ENCODE measurements at regions not wholly inside any gene's neighbourhood (a gene's known extent, or its start where the extent isn't known, plus 50 kb on each side); places are given as distances from the start of the nearest gene placed in this dataset.
"Not testable (repeated sequence)": the region's sequence is repeated elsewhere in the genome, so short reads cannot be mapped to it uniquely, and the experiment has no call there.

- DNase-seq (ENCODE audit: low read depth in 2 of 2): no peak
These were observed 113.5 kb downstream of the TMEM30B start for GRCh38 chr14:61167642-61168041.

DNA sequence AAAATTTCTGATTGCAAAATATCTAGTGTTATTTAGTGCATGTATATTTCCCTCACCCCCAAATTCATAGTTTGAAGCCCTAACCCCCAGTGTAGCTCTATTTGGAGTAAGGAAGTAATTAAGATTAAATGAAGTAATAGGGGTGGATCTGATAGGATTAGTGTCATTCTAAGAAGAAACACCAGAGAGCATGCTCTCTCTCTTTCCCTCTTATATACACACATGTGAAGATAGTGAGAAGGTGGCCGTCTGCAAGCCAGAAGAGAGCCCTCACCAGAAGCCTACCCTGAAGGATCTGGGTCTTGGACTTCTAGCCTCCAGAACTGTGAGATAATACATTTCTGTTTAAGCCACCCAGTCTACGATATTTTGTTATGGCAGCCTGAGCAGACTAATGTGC lies 120.3 kb downstream of the TMEM30B start:
- no peak for DNase-seq (ENCODE audit: low read depth in 2 of 2)

GRCh38 chr14:61154641-61155040 lies 126.5 kb downstream of the TMEM30B start:
- DNase-seq (ENCODE audit: low read depth in 2 of 2): no peak

DNA sequence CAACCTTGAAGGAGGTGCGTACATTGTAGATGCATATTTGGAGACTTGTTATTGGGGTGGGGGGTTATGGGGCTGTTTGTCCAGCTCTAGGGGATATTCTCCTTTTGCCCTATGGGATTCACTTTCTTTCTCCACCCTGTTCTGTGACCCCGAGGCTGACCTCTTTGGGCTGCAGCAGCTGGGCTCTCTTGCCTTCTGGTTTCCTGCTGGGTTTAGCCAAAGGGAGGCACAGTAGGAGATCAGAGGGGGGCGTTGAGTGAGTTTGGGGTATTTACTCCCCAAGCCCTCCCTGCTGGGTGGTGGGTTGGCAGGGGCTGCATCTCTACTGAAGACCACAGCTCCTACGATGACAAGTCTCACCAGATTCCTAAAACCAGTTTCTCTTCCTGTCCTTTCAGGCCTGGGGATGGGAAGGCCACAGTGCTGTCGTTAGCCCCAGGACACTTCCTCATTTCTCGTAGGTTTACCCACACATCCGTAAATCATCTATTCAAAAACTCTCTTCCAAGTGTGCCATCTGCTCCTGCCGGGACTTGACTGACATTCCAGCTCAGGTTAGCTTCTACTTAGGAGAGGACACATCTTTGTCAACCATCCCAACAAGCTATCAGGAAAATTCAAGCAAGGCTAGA lies 127.1 kb downstream of the TMEM30B start:
- DNase-seq (ENCODE audit: low read depth in 2 of 2): no peak

GRCh38 chr14:61153431-61153830 lies 127.7 kb downstream of the TMEM30B start:
- no peak for DNase-seq (ENCODE audit: low read depth in 2 of 2)

DNA sequence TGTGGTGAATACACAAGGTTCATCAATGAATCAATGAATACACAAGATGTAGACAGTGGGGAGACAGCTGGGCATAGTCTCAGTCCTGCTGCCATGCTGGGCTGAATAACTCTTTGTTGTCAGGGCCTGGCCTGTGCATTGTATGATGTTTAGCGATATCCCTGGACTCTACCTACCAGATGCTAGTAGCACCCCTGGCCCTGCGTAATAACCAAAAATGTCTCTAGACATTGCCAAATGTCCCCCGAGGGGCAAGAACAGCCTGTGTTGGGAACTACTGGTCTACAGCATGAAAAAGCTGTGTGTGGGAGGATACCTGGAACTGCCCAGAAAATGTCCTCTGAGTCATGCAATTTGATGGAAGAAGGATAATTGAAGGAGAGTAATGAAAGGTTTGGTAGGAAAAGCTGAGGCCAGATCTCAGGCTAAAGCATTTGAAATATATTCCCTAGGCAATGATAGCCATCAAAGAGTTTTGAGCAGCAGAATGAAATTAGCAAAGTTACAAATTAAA lies 128.2 kb downstream of the TMEM30B start:
- no peak for DNase-seq (ENCODE audit: low read depth in 2 of 2)

- DNase-seq (ENCODE audit: low read depth in 2 of 2): no peak
These were observed 129.9 kb downstream of the TMEM30B start for GRCh38 chr14:61151251-61151650.

DNA sequence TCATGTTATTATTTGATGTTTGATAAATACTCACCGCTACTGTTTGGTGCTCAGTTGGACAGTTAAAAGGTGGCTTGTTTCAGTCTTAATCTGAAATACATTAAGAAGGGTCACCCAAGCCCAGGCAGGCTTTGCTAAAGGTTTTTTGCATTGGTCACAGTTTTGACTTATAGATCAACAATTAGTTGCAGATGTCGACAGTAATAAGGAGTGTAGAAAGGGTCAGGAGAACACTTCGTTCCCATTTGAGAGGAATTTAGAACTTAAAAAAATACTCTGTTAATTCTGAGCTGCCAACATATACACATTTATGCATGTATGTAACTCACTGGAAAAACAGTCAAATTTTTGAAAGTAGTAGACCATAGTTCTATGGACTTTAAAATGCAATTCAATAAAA lies 130.3 kb downstream of the TMEM30B start:
- no peak for DNase-seq (ENCODE audit: low read depth in 2 of 2)

- no peak for DNase-seq (ENCODE audit: low read depth in 2 of 2)
These were observed 131.2 kb downstream of the TMEM30B start for GRCh38 chr14:61149896-61150295.

- DNase-seq (ENCODE audit: low read depth in 2 of 2): no peak
These were observed 132.3 kb downstream of the TMEM30B start for GRCh38 chr14:61148742-61149350.

DNA sequence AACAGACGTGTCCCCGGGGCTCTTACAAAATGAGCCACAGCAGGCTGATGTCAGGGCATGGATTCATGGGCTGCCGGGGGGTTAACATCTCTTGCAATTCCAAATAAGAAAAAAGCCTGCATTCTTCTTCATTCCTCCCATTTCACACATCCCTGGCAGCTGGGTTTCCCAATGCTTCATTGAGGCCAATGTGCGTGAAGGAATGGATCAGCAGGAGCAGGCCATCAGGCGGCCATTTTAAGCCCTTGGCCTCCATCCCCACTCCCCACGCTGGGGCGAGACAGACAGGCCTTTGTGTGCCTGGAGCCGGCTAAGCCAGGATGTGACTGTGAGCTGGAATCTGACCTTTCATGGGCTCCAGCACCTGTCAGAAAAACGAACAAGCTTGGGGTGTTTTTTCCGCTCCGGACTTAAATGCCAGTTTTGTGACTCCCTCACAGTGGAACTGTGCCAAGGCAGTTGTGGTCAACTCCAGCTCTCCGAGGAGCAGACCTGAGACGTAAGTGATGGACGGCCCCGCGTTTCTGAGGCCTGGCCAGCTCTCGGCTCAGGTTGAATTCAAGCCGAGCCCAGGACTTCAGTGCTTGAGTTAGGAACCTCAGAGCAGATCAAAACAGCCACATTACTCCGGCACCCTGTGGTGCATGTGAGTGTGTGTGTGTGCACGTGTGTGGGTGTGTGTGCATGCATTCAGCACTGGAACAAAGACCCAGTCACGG lies 133.1 kb downstream of the TMEM30B start:
- DNase-seq (ENCODE audit: low read depth in 2 of 2): no peak

DNA sequence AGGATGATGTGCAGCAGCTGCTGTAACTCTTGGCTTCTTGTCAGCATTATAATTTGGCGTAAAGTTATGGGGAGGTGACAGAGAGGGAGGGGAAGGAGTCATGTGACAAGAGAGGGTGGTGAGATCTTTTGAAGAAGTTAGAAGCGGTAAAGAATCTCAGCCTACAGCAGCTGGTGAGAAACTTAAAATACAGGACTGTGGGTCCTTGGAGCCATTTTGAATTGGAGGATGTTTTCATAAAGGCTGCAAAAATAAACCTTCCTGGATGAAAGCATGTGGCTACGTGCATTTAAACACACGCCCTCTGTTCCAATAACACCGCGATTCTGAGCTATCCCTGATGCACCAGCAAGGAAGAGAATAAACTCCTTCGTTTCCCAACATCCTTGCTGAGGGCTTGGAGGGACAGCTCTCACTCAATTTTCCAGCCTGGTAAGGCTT lies 133.7 kb downstream of the TMEM30B start:
- DNase-seq (ENCODE audit: low read depth in 2 of 2): no peak

- no peak for DNase-seq (ENCODE audit: low read depth in 2 of 2)
These were observed 134.2 kb downstream of the TMEM30B start for GRCh38 chr14:61146899-61147298.

- no peak for DNase-seq (ENCODE audit: low read depth in 2 of 2)
These were observed 135.1 kb downstream of the TMEM30B start for GRCh38 chr14:61145903-61146481.

DNA sequence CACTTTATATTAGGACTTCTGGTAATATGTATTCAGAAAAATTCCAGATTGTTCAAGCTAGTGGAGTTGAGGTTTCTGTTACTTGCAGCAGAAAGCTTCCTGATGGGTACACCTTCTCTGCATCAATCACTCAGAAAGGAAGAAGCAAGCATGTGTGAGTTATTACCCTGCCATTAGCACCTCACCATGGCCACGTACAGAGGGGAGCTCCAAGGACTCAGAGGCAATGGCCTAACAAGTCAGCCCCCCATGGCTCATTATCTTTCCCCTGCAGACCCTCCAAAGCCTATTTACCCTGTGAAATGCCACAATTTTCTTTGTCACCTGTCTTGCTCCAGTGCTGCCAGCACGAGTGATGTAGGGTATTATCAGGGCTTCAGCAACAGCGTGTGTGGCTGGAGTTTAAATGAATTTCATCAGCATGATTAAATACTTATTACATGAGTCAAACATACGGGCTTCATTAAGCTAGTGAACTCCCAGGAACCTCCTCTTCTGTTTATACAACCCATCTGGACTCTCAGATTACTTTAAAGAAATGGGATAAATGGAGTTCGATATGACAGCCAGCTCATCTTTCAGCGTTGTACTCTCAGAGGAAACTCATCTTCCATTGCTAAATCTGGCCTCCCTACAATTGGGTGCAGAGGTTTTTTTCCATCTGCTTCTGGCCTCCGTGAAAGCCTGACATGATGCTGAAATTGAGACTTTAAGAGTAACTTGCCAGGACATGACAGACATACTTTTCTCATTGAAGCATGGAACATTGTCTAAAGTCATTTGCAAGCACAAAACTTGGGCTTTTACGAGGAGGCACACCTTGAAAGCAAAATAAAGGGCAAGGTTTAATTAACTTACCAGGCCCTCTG lies 135.9 kb downstream of the TMEM30B start:
- DNase-seq (ENCODE audit: low read depth in 2 of 2): no peak

DNA sequence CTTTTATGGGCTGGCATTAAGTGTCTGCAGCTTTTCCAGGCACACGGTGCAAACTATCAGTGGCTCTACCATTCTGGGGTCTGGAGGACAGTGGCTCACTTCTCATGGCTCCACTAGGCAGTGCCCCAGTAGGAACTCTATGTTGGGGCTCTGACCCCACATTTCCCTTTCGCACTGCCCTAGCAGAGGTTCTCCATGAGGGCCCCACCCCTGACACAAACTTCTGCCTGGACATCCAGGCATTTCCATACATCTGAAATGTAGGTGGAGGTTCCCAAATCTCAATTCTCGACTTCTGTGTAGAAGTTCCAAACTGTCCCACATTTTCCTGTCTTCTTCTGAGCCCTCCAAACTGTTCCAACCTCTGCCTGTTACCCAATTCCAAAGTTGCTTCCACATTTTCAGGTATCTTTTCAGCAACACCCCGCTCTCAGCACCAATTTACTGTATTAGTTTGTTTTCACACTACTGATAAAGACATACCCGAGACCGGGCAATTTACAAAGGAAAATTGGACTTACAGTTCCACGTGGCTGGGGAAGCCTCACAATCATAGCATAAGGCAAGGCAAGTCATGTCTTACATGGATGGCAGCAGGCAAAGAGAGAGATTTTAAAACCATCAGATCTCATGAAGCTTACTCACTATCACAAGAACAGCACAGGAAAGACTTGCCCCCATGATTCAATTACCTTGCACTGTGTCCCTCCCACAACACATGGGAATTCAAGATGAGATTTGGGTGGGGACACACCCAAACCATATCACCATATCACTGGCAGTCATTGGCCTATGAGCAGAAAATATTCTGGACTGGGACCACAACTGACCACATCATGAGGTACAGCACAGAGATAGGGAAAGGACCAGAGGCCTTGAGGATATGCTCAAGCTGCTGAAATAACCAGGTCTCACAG lies 136.8 kb downstream of the TMEM30B start:
- not testable (repeated sequence) for DNase-seq (ENCODE audit: low read depth in 2 of 2)

DNA sequence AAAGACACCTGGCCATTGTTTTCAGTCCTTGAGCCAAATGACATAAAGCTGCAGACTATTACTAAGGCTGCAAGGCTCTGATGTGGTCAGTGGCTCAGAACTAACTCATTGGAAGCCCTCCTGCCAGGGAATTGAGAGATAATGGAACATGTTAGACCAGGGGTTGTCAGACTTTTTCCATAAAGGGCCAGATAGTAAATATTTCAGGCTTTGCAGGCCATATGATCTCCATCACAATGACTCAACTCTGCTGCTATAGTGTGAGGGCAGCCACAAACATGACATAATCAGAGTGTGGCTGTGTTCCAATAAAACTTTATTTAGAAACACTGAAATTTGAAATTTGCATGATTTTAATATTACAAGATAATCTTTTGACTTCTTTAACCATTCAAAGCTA lies 140.3 kb downstream of the TMEM30B start:
- no peak for DNase-seq (ENCODE audit: low read depth in 2 of 2)

GRCh38 chr14:61140271-61140670 lies 140.9 kb downstream of the TMEM30B start:
- DNase-seq (ENCODE audit: low read depth in 2 of 2): no peak

DNA sequence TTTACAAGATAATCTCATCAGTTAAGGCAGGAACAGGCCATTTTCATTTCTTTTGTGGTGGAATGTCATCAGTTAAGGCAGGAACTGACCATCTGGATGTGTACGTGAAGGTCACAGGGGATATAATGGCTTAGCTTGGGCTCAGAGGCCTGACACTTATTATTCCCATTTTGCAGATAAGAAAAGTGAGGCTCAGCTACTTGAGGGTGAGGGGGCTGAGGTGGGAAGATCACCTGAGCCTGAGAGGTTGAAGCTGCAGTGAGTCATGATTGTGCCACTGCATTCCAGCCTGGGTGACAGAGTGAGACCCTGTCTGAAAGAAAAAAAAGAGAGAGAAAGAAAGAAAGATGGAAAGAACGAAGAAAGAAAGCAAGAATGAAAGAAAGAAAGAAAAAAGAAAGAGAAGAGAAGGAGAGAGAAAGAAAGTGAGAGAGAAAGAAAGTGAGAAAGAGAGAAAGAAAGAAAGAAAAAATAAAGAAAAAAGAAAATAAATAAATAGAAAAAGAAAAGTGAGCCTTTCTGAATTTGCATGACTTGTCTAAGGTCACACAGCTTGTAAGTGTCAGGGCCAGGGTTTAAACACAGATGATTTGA lies 142.0 kb downstream of the TMEM30B start:
- no peak for DNase-seq (ENCODE audit: low read depth in 2 of 2)

DNA sequence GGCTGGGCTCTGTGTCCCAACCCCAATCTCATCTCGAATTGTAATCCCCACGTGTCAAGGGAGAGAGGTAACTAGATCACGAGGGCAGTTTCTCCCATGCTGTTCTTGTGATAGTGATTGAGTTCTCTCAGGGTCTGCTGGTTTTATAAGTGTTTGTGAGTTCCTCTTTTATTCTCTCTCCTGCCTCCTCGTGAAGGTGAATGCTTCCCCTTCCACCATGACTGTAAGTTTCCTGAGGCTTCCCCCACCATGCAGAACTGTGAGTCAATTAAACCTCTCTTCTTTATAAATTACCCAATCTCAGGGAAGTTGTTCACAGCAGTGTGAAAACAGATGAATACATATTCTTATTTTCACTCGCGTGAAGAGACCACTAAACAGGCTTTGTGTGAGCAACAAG lies 148.2 kb downstream of the TMEM30B start:
- DNase-seq (ENCODE audit: low read depth in 2 of 2): no peak

Data from stimulated activated CD4-positive, alpha-beta T cell treated with anti-CD3 and anti-CD28 coated beads, Interleukin-12 subunit alpha, Interleukin-12 subunit beta, amount 100 ng/mL, for 24 hours (primary cell).